K562 (cell line): ENCODE measurements at regions not wholly inside any gene's neighbourhood (a gene's known extent, or its start where the extent isn't known, plus 50 kb on each side); places are given as distances from the start of the nearest gene placed in this dataset.

ENCODE experiments used
- ATAC-seq: fragments of 200-7000 bp; cut with Tn5 transposase; 3 replicates; pipeline ENCODE4 v1.9.1; 2020; ENCODE audit warnings: moderate library complexity
- BruUV-seq: library from RNA; stranded (reverse); fragments of 400-500 nt; replicated peaks from 2 replicates; lab custom pipeline; 2021; lab: Mats Ljungman, UMichigan
- CTCF ChIA-PET: fragments of 300-600 bp; formaldehyde crosslinking; extraction: SDS; loops from one replicate; lab custom pipeline; 2021; ENCODE audit warnings: low intra/inter-chr PET ratio; lab: Yijun Ruan, JAX
- POLR2A ChIA-PET: fragments of 300-600, 350-650 bp; sonication (Branson Sonifier 250); formaldehyde crosslinking; extraction: SDS; loops from one replicate; lab custom pipeline; 2021; ENCODE audit warnings: antibody characterized with exemption, inconsistent platforms; lab: Yijun Ruan, JAX
- DNase-seq, 4 experiments: peaks; one replicate each; pipeline versions ENCODE4 v3.0.0 to v3.0.0-alpha.2; 2011 to 2018; ENCODE audit warnings: low spot score in 3 of 4, mixed read lengths in 3 of 4; ENCODE audit errors: extremely low read depth in 1 of 4
- FAIRE-seq: peaks from 2 replicates; lab custom pipeline; 2011; peaks lifted over from hg19 to GRCh38; lab: Jason Lieb, UNC
- H2AFZ ChIP-seq: 2 replicates; pipeline ENCODE4 v1.6.0; 2011; ENCODE audit warnings: low read depth, low read length, control low read depth, inconsistent platforms
- H3K27ac ChIP-seq: fragments of 200-600 bp; 3 replicates; pipeline ENCODE4 v1.8.0; 2011; ENCODE audit warnings: low read depth, mild to moderate bottlenecking, control low read depth, inconsistent platforms, low read length, moderate library complexity, mixed read lengths; ENCODE audit errors: extremely low read depth
- H3K27me3 ChIP-seq, 2 experiments: fragments of 300-600 bp in 1 of 2; 2 replicates in 1 of 2; 3 replicates in 1 of 2; pipeline versions ENCODE4 v1.6.0 to v1.8.0; 2011; ENCODE audit warnings: inconsistent platforms in 2 of 2, low read length in 2 of 2, mild to moderate bottlenecking in 1 of 2, mixed read lengths in 1 of 2, moderate library complexity in 1 of 2; ENCODE audit not compliant: control insufficient read depth in 2 of 2, insufficient read depth in 2 of 2
- H3K36me3 ChIP-seq: fragments of 300-600 bp; 3 replicates; pipeline ENCODE4 v1.8.0; 2011; ENCODE audit warnings: mild to moderate bottlenecking, low read length, inconsistent platforms; ENCODE audit not compliant: control insufficient read depth, insufficient read depth
- H3K4me1 ChIP-seq, 2 experiments: fragments of 200-600 bp in 1 of 2; replicated peaks in 1 of 2; 2 replicates in 1 of 2; 3 replicates in 1 of 2; pipeline versions ENCODE4 v1.5.1 to v1.8.0; 2011; ENCODE audit warnings: inconsistent platforms in 2 of 2, low read length in 2 of 2, mild to moderate bottlenecking in 1 of 2, mixed read lengths in 1 of 2, moderate library complexity in 1 of 2; ENCODE audit not compliant: control insufficient read depth in 2 of 2, insufficient read depth in 2 of 2
- H3K4me2 ChIP-seq: 2 replicates; pipeline ENCODE4 v1.6.1; 2011; ENCODE audit warnings: low read length, control low read depth, inconsistent platforms, mixed read lengths; ENCODE audit not compliant: insufficient read depth
- H3K4me3 ChIP-seq: fragments of 200-600 bp; sonication (generic), shearing (Covaris generic); 2 replicates; pipeline ENCODE4 v1.5.1; 2016; ENCODE audit warnings: control low read depth, inconsistent platforms
- H3K79me2 ChIP-seq: fragments of 200-600 bp; 3 replicates; pipeline ENCODE4 v1.8.0; 2011; ENCODE audit warnings: low read length, inconsistent platforms; ENCODE audit not compliant: control insufficient read depth, insufficient read depth
- H3K9ac ChIP-seq, 2 experiments: 2 replicates each; pipeline versions ENCODE4 v1.6.0 to v1.6.1; 2011; ENCODE audit warnings: low read depth in 2 of 2, low read length in 2 of 2, control low read depth in 1 of 2, inconsistent platforms in 1 of 2, mild to moderate bottlenecking in 1 of 2, mixed read lengths in 1 of 2; ENCODE audit not compliant: insufficient read depth in 1 of 2
- H3K9me1 ChIP-seq: one replicate; pipeline ENCODE4 v1.6.0; 2011; ENCODE audit warnings: inconsistent platforms, mild to moderate bottlenecking, low read length, moderate library complexity; ENCODE audit not compliant: control insufficient read depth, insufficient read depth
- H3K9me3 ChIP-seq: replicated peaks from 2 replicates; pipeline ENCODE4 v1.5.1; 2011; ENCODE audit warnings: low read depth, low read length, inconsistent platforms; ENCODE audit not compliant: control insufficient read depth, insufficient read depth
- H4K20me1 ChIP-seq: replicated peaks from 2 replicates; pipeline ENCODE4 v1.6.1; 2011; ENCODE audit warnings: low read length, inconsistent platforms, mixed read lengths; ENCODE audit not compliant: control insufficient read depth, insufficient read depth
- ARID3A ChIP-seq: IDR thresholded peaks from 2 replicates; pipeline ENCODE4 v1.6.1; 2012; ENCODE audit warnings: low read depth, low read length, improper control_type of control experiment, borderline replicate concordance
- BRD4 ChIP-seq: fragments of 200-600 bp; sonication (generic); IDR thresholded peaks from 2 replicates; pipeline ENCODE4 v1.6.1; 2017; ENCODE audit warnings: inconsistent platforms
- CBX3 ChIP-seq, 2 experiments: IDR thresholded peaks; 1 replicate in 1 of 2; 2 replicates in 1 of 2; pipeline ENCODE4 v1.6.1; 2012; ENCODE audit warnings: inconsistent platforms in 2 of 2, low read length in 2 of 2, borderline replicate concordance in 1 of 2, control low read depth in 1 of 2
- EP300 ChIP-seq: IDR thresholded peaks from 2 replicates; pipeline ENCODE4 v1.6.1; 2012; ENCODE audit warnings: low read length, improper control_type of control experiment
- FOXP1 ChIP-seq: sonication (generic); formaldehyde crosslinking; IDR thresholded peaks from 2 replicates; pipeline ENCODE4 v1.8.0; 2022; ENCODE audit warnings: mild to moderate bottlenecking, missing genetic modification reagents
- FOXP4 ChIP-seq: sonication (generic); formaldehyde crosslinking; IDR thresholded peaks from 2 replicates; pipeline ENCODE4 v1.8.0; 2022; ENCODE audit warnings: mild to moderate bottlenecking, missing genetic modification reagents, borderline replicate concordance
- MCM7 ChIP-seq, 2 experiments: fragments of 450-650 bp; IDR thresholded peaks; 2 replicates each; pipeline ENCODE4 v1.6.1; 2016 to 2018
- NCOA2 ChIP-seq, 2 experiments: fragments of 450-650 bp; IDR thresholded peaks; 2 replicates each; pipeline ENCODE4 v1.6.1; 2018; ENCODE audit warnings: mild to moderate bottlenecking in 2 of 2, moderate library complexity in 1 of 2; ENCODE audit not compliant: partially characterized antibody in 2 of 2
- SNIP1 ChIP-seq: fragments of 450-650 bp; IDR thresholded peaks from 2 replicates; pipeline ENCODE4 v1.7.1; 2017; ENCODE audit warnings: low read depth, mild to moderate bottlenecking
- TEAD4 ChIP-seq, 2 experiments: sonication (generic) in 1 of 2; formaldehyde crosslinking in 1 of 2; IDR thresholded peaks; 2 replicates each; pipeline versions ENCODE4 v1.6.1 to v1.8.0; 2012 to 2022; ENCODE audit warnings: borderline replicate concordance in 1 of 2, inconsistent platforms in 1 of 2, low read length in 1 of 2, mild to moderate bottlenecking in 1 of 2, missing genetic modification reagents in 1 of 2
- ZBTB1 ChIP-seq: sonication (generic); formaldehyde crosslinking; IDR thresholded peaks from 2 replicates; pipeline ENCODE4 v1.8.1; 2023; ENCODE audit warnings: missing genetic modification reagents, low read depth, mild to moderate bottlenecking, borderline replicate concordance
- ZBTB12 ChIP-seq: fragments of 250-450 bp; sonication (Bioruptor Pico); IDR thresholded peaks from 2 replicates; pipeline ENCODE4 v1.4.0; 2020
- ZFPM2 ChIP-seq: fragments of 250-450 bp; sonication (Bioruptor Pico); IDR thresholded peaks from 2 replicates; pipeline ENCODE4 v1.5.1; 2022; ENCODE audit warnings: mild to moderate bottlenecking
- ZFX ChIP-seq: sonication (generic); formaldehyde crosslinking; IDR thresholded peaks from 2 replicates; pipeline ENCODE4 v1.8.0; 2022; ENCODE audit warnings: mild to moderate bottlenecking, missing genetic modification reagents, moderate library complexity
- ZNF639 ChIP-seq, 2 experiments: fragments of 200-800 bp in 1 of 2; sonication (Bioruptor generic) in 1 of 2; sonication (generic) in 1 of 2; formaldehyde crosslinking in 1 of 2; IDR thresholded peaks in 1 of 2; conservative IDR thresholded peaks in 1 of 2; 2 replicates each; pipeline versions ENCODE4 v1.5.0 to v1.6.1; 2016 to 2020; ENCODE audit warnings: missing compliant biosample characterization in 1 of 2, missing genetic modification characterization in 1 of 2, missing genetic modification reagents in 1 of 2
- WGBS: fragments of 100-300 bp; shearing (Covaris generic); methylation state at CpG from one replicate; pipeline ENCODE4 v1.1.6; 2016; ENCODE audit warnings: low coverage, mixed read lengths; ENCODE audit not compliant: insufficient coverage; ENCODE audit errors: missing lambda C conversion rate; 5-methylcytosine and 5-hydroxymethylcytosine counted together
- in situ Hi-C: fragments of 300-500 bp; cut with MboI; formaldehyde crosslinking; loops from 4 replicates; pipeline ENCODE4 v1.15.0; 2018; ENCODE audit warnings: inconsistent platforms, mixed read lengths
- intact Hi-C: fragments of 100-400 bp; cut with micrococcal nuclease; formaldehyde crosslinking; loops from 2 replicates; pipeline ENCODE4 v1.14.2; 2022

GRCh38 chr10:31126593-31126992 lies 94.9 kb upstream of the ZNF438 start:
- ChIA-PET CTCF (interaction anchor here (0.6 kb wide), 1 partner anchor 9 kb away, joined by 3 read pairs; no protein-coding TSS in a partner anchor), POLR2A (no interaction called here)
- Histone ChIP-seq H3K9ac (no peak overlapping the region), H3K27ac (no peak overlapping the region), H3K9me3 (no peaks in the 10 kb centered on the region), H3K4me3 (no peak overlapping the region), H3K27me3 (peaks cover 0 to 14% of the 10 kb centered on the region in 2 experiments; a peak in 4 of 5 replicates), H2AFZ (no peak overlapping the region), H3K79me2 (no peaks in the 10 kb centered on the region), H3K4me1 (peaks cover 0 to 4% of the 10 kb centered on the region in 2 experiments; a peak in 2 of 5 replicates), H3K9me1 (no peaks in the 10 kb centered on the region), H3K4me2 (no peak overlapping the region), H4K20me1 (no peaks in the 10 kb centered on the region), H3K36me3 (no peaks in the 10 kb centered on the region)
- intact Hi-C loops, result no loop called here
- WGBS, result 0% methylated on average over 2 of the region's 2 CpGs
- DNase-seq (no peak), ATAC-seq (no peak), FAIRE-seq (no peak)
- in situ Hi-C loops, result no loop called here
- BruUV-seq, result no TSS peak
- TF ChIP-seq FOXP1 (CRISPR knock-in tag) (no peak), EP300 (no peak), ZBTB12 (CRISPR knock-in tag) (no peak), TEAD4 (IDR thresholded peaks at IDR 0.05; ENCODE audit: low read length) (no peak), TEAD4 (CRISPR knock-in tag; IDR thresholded peaks at IDR 0.05; ENCODE audit: borderline replicate concordance) (no peak), ZNF639 (CRISPR knock-in tag; conservative IDR thresholded peaks at IDR 0.05 in 1 of 2, IDR thresholded peaks at IDR 0.05 in 1 of 2) (no peak), ZBTB1 (CRISPR knock-in tag) (no peak), MCM7 (IDR thresholded peaks at IDR 0.05) (no peak), CBX3 (IDR thresholded peaks at IDR 0.05; ENCODE audit: borderline replicate concordance in 1 of 2, low read length in 2 of 2) (no peak), ZFX (no peak), FOXP4 (CRISPR knock-in tag) (no peak), ARID3A (no peak), SNIP1 (no peak), ZFPM2 (CRISPR knock-in tag) (no peak), BRD4 (no peak), NCOA2 (IDR thresholded peaks at IDR 0.05; ENCODE audit: partially characterized antibody in 2 of 2) (no peak)
